WTC11 (cell line): ENCODE measurements at regions not wholly inside any gene's neighbourhood (a gene's known extent, or its start where the extent isn't known, plus 50 kb on each side); places are given as distances from the start of the nearest gene placed in this dataset.

Source experiments
- ATAC-seq: fragments of 200-7000 bp; cut with Tn5 transposase; 2 replicates; pipeline ENCODE4 v1.10.0; 2021; ENCODE audit warnings: mild to moderate bottlenecking, moderate library complexity
- CTCF ChIA-PET: fragments of 300-600 bp; sonication (Branson Sonifier 250); formaldehyde crosslinking; loops from one replicate; lab custom pipeline; 2021; ENCODE audit warnings: antibody characterized with exemption; lab: Charles Lee
- POLR2A ChIA-PET: fragments of 350-600 bp; sonication (Branson Sonifier 250); formaldehyde crosslinking; loops from one replicate; lab custom pipeline; 2021; ENCODE audit warnings: antibody characterized with exemption; lab: Charles Lee
- DNase-seq: peaks from one replicate; pipeline ENCODE4 v3.0.0; 2021; ENCODE audit warnings: low spot score
- H3K27ac Mint-ChIP-seq: 2 replicates; pipeline ENCODE4 v1.8.0; 2021; ENCODE audit warnings: mixed read lengths
- H3K27me3 Mint-ChIP-seq: 2 replicates; pipeline ENCODE4 v1.8.0; 2021; ENCODE audit warnings: low read depth, mild to moderate bottlenecking, moderate library complexity, mixed read lengths
- H3K36me3 Mint-ChIP-seq: 2 replicates; pipeline ENCODE4 v1.8.0; 2021; ENCODE audit warnings: mixed read lengths
- H3K4me1 Mint-ChIP-seq: 2 replicates; pipeline ENCODE4 v1.8.0; 2022; ENCODE audit warnings: mixed read lengths
- H3K4me3 Mint-ChIP-seq: 2 replicates; pipeline ENCODE4 v1.8.0; 2021; ENCODE audit warnings: mild to moderate bottlenecking, moderate library complexity, mixed read lengths
- H3K9me3 Mint-ChIP-seq: 2 replicates; pipeline ENCODE4 v1.8.0; 2021; ENCODE audit warnings: mixed read lengths
- ELF4 ChIP-seq: sonication (generic); formaldehyde crosslinking; IDR thresholded peaks from 2 replicates; pipeline ENCODE4 v1.8.1; 2022; ENCODE audit warnings: low read depth, mild to moderate bottlenecking, moderate library complexity, missing genetic modification reagents
- EMX1 ChIP-seq: fragments of 250-450 bp; sonication (Bioruptor Pico); IDR thresholded peaks from 2 replicates; pipeline ENCODE4 v1.8.0; 2021; ENCODE audit warnings: mild to moderate bottlenecking
- GABPB1 ChIP-seq: sonication (generic); formaldehyde crosslinking; IDR thresholded peaks from 2 replicates; pipeline ENCODE4 v1.8.1; 2023; ENCODE audit warnings: mild to moderate bottlenecking, missing genetic modification reagents
- IRF2 ChIP-seq: sonication (generic); formaldehyde crosslinking; IDR thresholded peaks from 2 replicates; pipeline ENCODE4 v1.8.0; 2022; ENCODE audit warnings: low read depth, missing genetic modification reagents, borderline replicate concordance
- NFYB ChIP-seq: sonication (generic); formaldehyde crosslinking; conservative IDR thresholded peaks from 2 replicates; pipeline ENCODE4 v1.8.0; 2022; ENCODE audit warnings: low read depth, missing genetic modification reagents
- NR1H2 ChIP-seq: sonication (generic); formaldehyde crosslinking; IDR thresholded peaks from 2 replicates; pipeline ENCODE4 v1.9.0; 2021; ENCODE audit warnings: mild to moderate bottlenecking, moderate library complexity, missing genetic modification reagents
- NR3C1 ChIP-seq: sonication (generic); formaldehyde crosslinking; conservative IDR thresholded peaks from 2 replicates; pipeline ENCODE4 v1.8.1; 2023; ENCODE audit warnings: low read depth, mild to moderate bottlenecking, missing genetic modification reagents
- PRRX2 ChIP-seq: fragments of 250-450 bp; sonication (Bioruptor Pico); IDR thresholded peaks from 2 replicates; pipeline ENCODE4 v1.8.0; 2021; ENCODE audit warnings: mild to moderate bottlenecking
- SMAD4 ChIP-seq: sonication (generic); formaldehyde crosslinking; IDR thresholded peaks from 2 replicates; pipeline ENCODE4 v1.8.0; 2022; ENCODE audit warnings: mild to moderate bottlenecking, missing genetic modification reagents
- TEAD1 ChIP-seq: sonication (generic); formaldehyde crosslinking; IDR thresholded peaks from 2 replicates; pipeline ENCODE4 v1.8.0; 2022; ENCODE audit warnings: mild to moderate bottlenecking, missing genetic modification reagents
- ZMAT4 ChIP-seq: fragments of 250-450 bp; sonication (Bioruptor Pico); IDR thresholded peaks from 2 replicates; pipeline ENCODE4 v1.9.0; 2021; ENCODE audit warnings: mild to moderate bottlenecking
- ZNF232 ChIP-seq: sonication (generic); formaldehyde crosslinking; IDR thresholded peaks from 2 replicates; pipeline ENCODE4 v1.8.0; 2022; ENCODE audit warnings: mild to moderate bottlenecking, missing genetic modification reagents
- ZNF532 ChIP-seq: fragments of 250-450 bp; sonication (Bioruptor Pico); IDR thresholded peaks from 2 replicates; pipeline ENCODE4 v1.9.0; 2021; ENCODE audit warnings: mild to moderate bottlenecking, borderline replicate concordance
- TF ChIP-seq, protein P1 (sequence below): sonication (generic); formaldehyde crosslinking; IDR thresholded peaks from 2 replicates; pipeline ENCODE4 v1.8.0; 2023; ENCODE audit warnings: missing genetic modification reagents, mild to moderate bottlenecking, borderline replicate concordance
- TF ChIP-seq, protein P2 (sequence below): sonication (generic); formaldehyde crosslinking; IDR thresholded peaks from 2 replicates; pipeline ENCODE4 v1.8.1; 2022; ENCODE audit warnings: low read depth, missing genetic modification reagents, borderline replicate concordance
- TF ChIP-seq, protein P3 (sequence below): sonication (generic); formaldehyde crosslinking; IDR thresholded peaks from 2 replicates; pipeline ENCODE4 v1.8.0; 2023; ENCODE audit warnings: mild to moderate bottlenecking, missing genetic modification reagents

DNA sequence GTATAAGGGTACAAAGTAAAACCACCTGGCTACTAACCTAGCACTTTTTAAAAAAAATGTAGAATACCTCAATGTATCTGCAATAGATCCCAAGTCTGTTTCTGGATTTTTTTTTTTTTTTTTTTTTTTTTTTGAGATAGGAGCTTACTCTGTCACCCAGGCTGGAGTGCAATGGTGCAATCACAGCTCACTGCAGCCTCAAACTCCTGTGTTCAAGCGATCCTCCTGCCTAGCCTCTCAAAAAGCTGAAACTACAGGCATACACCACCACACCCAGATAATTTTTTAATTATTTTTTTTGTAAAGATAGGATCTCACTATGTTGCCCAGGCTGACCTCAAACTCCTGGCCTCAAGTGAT is 537.5 kb upstream of the CAMK1G start:
- Mint-ChIP-seq H3K4me3 (no peak overlapping the region), H3K36me3 (no peaks in the 10 kb centered on the region), H3K27ac (no peak overlapping the region), H3K27me3 (peaks cover 43% of the 10 kb centered on the region), H3K9me3 (no peaks in the 10 kb centered on the region), H3K4me1 (peaks cover 5% of the 10 kb centered on the region; the same call in 1 of the 2 replicates)
- TF ChIP-seq ELF4 = no peak
- no peak for TF ChIP-seq PRRX2 (CRISPR knock-in tag)
- TF ChIP-seq ZNF232 (CRISPR knock-in tag) = no peak
- TF ChIP-seq EMX1 (CRISPR knock-in tag) = no peak
- TF ChIP-seq, protein P1, sequence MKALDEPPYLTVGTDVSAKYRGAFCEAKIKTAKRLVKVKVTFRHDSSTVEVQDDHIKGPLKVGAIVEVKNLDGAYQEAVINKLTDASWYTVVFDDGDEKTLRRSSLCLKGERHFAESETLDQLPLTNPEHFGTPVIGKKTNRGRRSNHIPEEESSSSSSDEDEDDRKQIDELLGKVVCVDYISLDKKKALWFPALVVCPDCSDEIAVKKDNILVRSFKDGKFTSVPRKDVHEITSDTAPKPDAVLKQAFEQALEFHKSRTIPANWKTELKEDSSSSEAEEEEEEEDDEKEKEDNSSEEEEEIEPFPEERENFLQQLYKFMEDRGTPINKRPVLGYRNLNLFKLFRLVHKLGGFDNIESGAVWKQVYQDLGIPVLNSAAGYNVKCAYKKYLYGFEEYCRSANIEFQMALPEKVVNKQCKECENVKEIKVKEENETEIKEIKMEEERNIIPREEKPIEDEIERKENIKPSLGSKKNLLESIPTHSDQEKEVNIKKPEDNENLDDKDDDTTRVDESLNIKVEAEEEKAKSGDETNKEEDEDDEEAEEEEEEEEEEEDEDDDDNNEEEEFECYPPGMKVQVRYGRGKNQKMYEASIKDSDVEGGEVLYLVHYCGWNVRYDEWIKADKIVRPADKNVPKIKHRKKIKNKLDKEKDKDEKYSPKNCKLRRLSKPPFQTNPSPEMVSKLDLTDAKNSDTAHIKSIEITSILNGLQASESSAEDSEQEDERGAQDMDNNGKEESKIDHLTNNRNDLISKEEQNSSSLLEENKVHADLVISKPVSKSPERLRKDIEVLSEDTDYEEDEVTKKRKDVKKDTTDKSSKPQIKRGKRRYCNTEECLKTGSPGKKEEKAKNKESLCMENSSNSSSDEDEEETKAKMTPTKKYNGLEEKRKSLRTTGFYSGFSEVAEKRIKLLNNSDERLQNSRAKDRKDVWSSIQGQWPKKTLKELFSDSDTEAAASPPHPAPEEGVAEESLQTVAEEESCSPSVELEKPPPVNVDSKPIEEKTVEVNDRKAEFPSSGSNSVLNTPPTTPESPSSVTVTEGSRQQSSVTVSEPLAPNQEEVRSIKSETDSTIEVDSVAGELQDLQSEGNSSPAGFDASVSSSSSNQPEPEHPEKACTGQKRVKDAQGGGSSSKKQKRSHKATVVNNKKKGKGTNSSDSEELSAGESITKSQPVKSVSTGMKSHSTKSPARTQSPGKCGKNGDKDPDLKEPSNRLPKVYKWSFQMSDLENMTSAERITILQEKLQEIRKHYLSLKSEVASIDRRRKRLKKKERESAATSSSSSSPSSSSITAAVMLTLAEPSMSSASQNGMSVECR (CRISPR knock-in tag) = no peak
- POLR2A ChIA-PET = no interaction called here
- CTCF ChIA-PET = interaction anchor here (0.6 kb wide), 1 partner anchor 111 kb away, joined by 6 read pairs; no protein-coding TSS in a partner anchor
- ATAC-seq (no peak), DNase-seq (no peak)

DNA sequence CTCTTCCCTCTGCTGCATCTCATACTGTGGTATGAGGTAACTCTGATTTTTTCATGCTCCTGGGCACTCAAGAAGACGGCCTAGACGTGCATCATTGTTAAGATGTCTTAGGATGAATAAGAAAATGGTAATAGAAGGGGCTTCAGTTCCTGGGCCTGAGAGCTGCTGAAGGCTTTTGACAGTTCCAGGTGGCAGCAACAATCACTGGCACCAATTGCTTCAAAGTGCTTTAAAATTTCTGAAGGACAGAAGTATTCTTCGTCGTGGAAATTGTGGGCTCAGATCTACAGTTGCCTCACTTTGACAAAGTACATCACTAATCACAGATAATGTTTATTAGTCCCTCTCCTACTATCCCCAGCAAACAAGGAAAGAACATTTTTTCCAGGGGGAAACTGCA is 536.6 kb upstream of the CAMK1G start:
- Mint-ChIP-seq H3K27me3 (peaks cover 48% of the 10 kb centered on the region), H3K4me1 (peaks cover 5% of the 10 kb centered on the region; the same call in 1 of the 2 replicates)
- CTCF ChIA-PET = no interaction called here

More for the DNA sequence above, 536.6 kb upstream of the CAMK1G start:
- H3K27ac Mint-ChIP-seq = no peak overlapping the region
- no peaks in the 10 kb centered on the region for H3K36me3 Mint-ChIP-seq
- H3K4me3 Mint-ChIP-seq = no peak overlapping the region
- POLR2A ChIA-PET = no interaction called here
- TF ChIP-seq TEAD1 (CRISPR knock-in tag) (no peak), ZMAT4 (CRISPR knock-in tag) (no peak), IRF2 (no peak), NR1H2 (CRISPR knock-in tag) (no peak), NFYB (CRISPR knock-in tag) (no peak), GABPB1 (no peak), ZNF532 (CRISPR knock-in tag) (no peak), NR3C1 (CRISPR knock-in tag) (no peak), SMAD4 (CRISPR knock-in tag) (no peak)
- TF ChIP-seq, protein P2, sequence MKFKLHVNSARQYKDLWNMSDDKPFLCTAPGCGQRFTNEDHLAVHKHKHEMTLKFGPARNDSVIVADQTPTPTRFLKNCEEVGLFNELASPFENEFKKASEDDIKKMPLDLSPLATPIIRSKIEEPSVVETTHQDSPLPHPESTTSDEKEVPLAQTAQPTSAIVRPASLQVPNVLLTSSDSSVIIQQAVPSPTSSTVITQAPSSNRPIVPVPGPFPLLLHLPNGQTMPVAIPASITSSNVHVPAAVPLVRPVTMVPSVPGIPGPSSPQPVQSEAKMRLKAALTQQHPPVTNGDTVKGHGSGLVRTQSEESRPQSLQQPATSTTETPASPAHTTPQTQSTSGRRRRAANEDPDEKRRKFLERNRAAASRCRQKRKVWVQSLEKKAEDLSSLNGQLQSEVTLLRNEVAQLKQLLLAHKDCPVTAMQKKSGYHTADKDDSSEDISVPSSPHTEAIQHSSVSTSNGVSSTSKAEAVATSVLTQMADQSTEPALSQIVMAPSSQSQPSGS (CRISPR knock-in tag) = no peak
- TF ChIP-seq, protein P3, sequence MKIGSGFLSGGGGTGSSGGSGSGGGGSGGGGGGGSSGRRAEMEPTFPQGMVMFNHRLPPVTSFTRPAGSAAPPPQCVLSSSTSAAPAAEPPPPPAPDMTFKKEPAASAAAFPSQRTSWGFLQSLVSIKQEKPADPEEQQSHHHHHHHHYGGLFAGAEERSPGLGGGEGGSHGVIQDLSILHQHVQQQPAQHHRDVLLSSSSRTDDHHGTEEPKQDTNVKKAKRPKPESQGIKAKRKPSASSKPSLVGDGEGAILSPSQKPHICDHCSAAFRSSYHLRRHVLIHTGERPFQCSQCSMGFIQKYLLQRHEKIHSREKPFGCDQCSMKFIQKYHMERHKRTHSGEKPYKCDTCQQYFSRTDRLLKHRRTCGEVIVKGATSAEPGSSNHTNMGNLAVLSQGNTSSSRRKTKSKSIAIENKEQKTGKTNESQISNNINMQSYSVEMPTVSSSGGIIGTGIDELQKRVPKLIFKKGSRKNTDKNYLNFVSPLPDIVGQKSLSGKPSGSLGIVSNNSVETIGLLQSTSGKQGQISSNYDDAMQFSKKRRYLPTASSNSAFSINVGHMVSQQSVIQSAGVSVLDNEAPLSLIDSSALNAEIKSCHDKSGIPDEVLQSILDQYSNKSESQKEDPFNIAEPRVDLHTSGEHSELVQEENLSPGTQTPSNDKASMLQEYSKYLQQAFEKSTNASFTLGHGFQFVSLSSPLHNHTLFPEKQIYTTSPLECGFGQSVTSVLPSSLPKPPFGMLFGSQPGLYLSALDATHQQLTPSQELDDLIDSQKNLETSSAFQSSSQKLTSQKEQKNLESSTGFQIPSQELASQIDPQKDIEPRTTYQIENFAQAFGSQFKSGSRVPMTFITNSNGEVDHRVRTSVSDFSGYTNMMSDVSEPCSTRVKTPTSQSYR (CRISPR knock-in tag) = no peak
- no peaks in the 10 kb centered on the region for H3K9me3 Mint-ChIP-seq
- ATAC-seq (no peak), DNase-seq (no peak)
